Raji (cell line): ENCODE measurements at regions not wholly inside any gene's neighbourhood (a gene's known extent, or its start where the extent isn't known, plus 50 kb on each side); places are given as distances from the start of the nearest gene placed in this dataset.

Source experiments
- POLR2A ChIP-seq: IDR thresholded peaks from 2 replicates; pipeline ENCODE4 v1.6.1; 2011; ENCODE audit warnings: low read depth, low read length, control low read depth; ENCODE audit not compliant: insufficient read depth

- no peak for TF ChIP-seq POLR2A
Observed at GRCh38 chr20:1784586-1784985, 110.6 kb upstream of the SIRPA start.

GRCh38 chr20:1783245-1783644 is 112.0 kb upstream of the SIRPA start:
- no peak for TF ChIP-seq POLR2A

- no peak for TF ChIP-seq POLR2A
Observed at GRCh38 chr20:1782181-1782580, 113.0 kb upstream of the SIRPA start.

DNA sequence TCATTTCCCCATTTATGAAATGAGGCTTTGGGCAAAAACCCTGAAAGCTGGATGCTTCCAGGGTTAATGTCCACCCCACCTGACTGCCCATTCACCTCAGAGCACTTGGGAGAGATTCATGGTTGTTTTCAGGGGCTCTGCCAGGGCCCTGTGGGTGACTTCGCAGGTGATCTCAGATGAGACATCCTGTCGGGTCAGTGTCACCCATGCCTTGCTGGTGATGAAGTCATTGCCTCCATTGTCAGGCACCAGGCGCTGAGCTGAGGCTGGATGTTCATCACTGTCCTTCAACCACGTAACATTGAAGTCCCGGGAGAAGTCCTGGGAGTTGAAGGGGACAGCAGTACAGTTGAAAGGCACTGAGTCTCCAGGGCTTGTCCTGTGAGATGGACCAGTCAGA is 115.6 kb upstream of the SIRPA start:
- TF ChIP-seq POLR2A: no peak

GRCh38 chr20:1778338-1778737 is 116.9 kb upstream of the SIRPA start:
- no peak for TF ChIP-seq POLR2A

- no peak for TF ChIP-seq POLR2A
Observed at GRCh38 chr20:1777476-1777820, 117.8 kb upstream of the SIRPA start.

- TF ChIP-seq POLR2A: 0 out of 2 replicates have a peak, but pooled peaks have one; percentile 0
Observed at GRCh38 chr20:1776681-1777475, 118.3 kb upstream of the SIRPA start.

GRCh38 chr20:1775117-1775516 is 117.5 kb upstream of the SIRPG start:
- no peak for TF ChIP-seq POLR2A

GRCh38 chr20:1774479-1774878 is 116.9 kb upstream of the SIRPG start:
- no peak for TF ChIP-seq POLR2A

DNA sequence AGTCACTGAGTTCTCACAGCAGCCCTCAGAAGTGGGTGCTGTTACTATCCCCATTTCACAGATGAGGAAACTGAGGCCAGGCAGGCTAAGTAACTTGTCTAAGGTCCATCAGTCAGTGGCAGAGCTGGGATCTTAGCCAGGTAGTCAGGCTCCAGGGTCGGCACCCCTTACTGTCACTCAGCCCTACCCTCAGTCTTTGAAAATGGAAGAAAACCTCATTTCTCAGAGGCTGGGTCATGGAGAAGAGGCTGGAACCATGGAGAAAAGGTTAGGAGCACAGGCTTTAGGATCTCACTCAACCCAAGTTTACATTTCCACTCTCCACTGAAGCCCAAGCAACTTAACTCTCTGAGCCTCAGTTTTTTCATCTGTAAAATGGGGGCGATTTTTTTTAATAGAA is 116.2 kb upstream of the SIRPG start:
- TF ChIP-seq POLR2A: no peak

DNA sequence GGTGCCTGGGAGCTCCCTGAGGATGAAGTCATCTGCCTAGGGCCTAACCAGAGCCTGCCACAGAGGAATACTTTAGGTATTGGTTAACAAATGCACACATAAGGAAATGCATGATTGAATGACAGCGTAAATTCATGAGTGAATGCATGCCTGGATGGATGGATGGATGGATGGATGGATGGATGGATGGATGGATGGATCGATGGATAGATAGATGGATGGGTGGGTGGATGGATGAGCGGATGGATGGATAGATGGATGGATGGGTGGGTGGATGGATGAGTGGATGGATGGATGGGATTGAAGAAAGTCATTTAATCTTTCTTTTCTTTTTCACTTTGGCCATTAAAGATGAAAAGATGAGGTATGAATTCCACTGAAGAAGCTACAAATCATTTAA is 111.9 kb upstream of the SIRPG start:
- no peak for TF ChIP-seq POLR2A

DNA sequence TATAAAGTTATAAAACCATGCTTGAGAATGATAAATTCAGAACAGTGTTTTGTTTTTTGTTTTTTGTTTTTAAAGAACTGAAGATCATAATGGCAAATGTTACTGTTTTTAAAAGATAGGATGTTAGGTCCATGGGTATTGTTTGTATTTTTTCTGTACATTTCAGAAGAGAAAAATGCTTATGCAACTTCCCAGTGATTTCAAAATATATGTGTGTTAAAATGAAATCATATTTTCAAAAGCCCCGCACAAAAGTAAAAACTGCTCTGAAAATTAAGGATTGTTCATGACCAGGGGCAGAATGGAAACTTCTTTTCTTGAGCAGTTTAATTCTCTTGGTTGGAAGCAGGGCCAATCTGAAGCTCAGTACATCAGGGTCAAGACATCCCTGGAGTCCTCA is 109.2 kb upstream of the SIRPG start:
- no peak for TF ChIP-seq POLR2A

- no peak for TF ChIP-seq POLR2A
Observed at GRCh38 chr20:1764136-1765033, 106.8 kb upstream of the SIRPG start.

DNA sequence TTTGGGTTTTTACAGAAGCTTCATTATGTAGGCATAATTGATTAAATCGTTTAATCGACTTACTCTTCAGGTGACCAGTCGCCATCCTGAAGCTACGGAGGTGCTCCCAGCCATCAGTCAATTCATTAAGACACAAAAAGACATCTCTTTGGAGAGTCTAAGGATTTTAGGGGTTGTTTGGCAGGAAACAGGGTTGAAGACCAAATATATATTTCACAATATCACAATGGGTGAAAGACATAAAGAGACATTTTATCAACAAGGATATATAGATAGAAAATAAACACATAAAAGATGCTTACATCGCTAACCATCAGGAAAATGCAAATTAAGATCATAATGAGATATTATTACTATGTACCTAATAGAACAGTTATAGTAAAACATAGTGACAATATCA is 104.0 kb upstream of the SIRPG start:
- TF ChIP-seq POLR2A: no peak

- TF ChIP-seq POLR2A: no peak
Observed at GRCh38 chr20:1761116-1761515, 103.5 kb upstream of the SIRPG start.

- no peak for TF ChIP-seq POLR2A
Observed at GRCh38 chr20:1758765-1759164, 101.2 kb upstream of the SIRPG start.

- TF ChIP-seq POLR2A: no peak
Observed at GRCh38 chr20:1757606-1758512, 100.3 kb upstream of the SIRPG start.
